GM21529 (cell line): ENCODE measurements at regions not wholly inside any gene's neighbourhood (a gene's known extent, or its start where the extent isn't known, plus 50 kb on each side); places are given as distances from the start of the nearest gene placed in this dataset.
"Not testable (repeated sequence)": the region's sequence is repeated elsewhere in the genome, so short reads cannot be mapped to it uniquely, and the experiment has no call there.

Source experiments
- ATAC-seq: cut with Tn5 transposase; IDR thresholded peaks from one replicate; pipeline ENCODE4 v1.9.1; 2021; ENCODE audit not compliant: unreplicated experiment

- no peak for ATAC-seq
Measured at GRCh38 chr2:114248648-114249047, 193.8 kb upstream of the DPP10 start.

GRCh38 chr2:114252713-114253112, 189.7 kb upstream of the DPP10 start:
- ATAC-seq = no peak

DNA sequence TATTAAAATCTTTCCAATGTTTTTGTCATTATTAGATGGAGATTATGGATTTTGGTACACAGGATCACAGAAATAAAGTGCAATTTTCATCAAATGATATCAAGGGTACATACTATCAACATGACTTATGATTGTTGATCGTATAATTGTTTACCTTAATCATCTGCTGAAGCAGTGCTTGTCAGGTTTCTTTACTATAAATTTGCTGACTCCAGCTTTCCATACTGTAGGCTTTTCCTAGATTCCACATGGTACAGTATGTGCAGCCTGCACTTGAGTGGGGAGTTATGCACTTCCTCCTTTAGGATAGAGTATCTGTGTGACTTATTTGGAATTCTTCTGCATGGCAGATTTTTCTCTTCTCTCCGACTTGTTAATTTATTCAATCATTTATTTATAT, 187.6 kb upstream of the DPP10 start:
- no peak for ATAC-seq

- ATAC-seq = no peak
Measured at GRCh38 chr2:114259389-114259788, 183.1 kb upstream of the DPP10 start.

DNA sequence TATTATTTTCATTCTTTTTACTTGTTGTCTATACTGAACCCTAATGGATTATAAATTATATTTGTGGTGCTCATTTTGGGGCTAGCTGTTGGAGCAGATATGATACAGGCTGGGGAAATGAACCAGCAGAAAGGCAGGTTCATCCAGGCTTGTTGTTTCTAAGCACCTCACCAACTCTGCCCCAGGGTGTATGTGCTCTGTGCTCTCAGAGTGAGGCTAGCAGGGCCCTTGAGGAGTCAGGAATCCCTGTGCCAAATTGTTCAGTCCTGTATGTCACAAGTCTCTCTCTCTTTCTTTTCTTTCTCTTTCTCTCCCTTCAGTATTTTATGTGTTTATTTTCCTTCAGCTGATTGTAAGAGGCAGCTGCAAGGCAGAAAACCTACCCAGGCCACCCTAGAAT, 181.1 kb upstream of the DPP10 start:
- no peak for ATAC-seq

DNA sequence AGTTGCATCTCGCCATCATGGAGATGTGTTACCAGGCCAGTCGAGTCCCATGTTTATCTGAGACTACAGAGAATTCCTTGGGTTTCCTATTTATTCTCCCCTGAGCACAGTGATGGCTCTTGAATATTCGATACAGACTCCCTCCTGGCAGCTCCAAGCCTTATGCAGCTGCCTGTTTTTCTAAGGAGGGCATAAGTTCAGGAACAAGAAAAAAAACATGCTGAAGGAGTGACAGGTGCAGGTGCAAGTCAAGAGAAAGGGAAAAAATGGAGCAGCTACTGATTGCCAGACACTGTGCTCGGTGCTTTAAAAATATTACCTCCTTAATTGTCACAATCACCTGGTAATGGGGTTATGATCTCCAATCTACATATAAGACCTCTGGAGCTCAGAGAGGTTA, 177.2 kb upstream of the DPP10 start:
- no peak for ATAC-seq

DNA sequence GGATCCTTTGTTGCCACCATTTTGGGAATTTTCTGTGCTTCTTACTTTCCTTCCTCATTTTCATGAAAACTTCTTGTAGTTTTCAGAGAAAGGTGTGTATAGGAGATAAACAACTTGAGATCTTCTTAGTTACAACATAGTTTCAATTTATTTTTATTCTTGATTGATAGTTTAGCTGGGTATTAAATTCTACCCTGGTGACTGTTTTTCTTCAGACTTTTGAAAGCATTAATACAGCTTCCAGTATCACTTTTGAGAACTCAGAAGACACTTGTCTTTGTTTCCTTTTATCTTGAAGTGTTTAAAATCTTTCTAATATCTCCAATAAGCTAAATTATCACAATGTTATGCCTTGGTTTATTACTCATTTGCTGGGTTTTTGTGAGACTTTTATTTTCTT, 167.5 kb upstream of the DPP10 start:
- no peak for ATAC-seq

DNA sequence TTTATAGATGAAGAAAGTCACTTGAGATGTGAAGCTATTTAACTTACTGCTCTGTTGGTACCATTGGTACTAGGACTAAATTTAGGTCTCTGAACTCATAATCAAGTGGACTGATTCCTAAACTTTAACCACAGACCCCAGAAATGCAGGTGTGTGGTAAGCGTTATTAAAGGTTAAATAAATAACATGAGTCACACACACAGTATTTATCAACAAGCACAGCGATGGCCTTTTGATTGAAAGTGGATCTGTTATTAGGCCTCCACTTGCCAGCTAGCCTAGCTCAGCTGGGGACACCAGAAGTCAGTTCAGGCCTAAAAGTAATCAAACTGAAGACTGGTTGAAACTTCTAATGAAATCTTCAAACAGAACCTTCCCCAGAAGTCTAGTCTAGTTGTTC, 161.3 kb upstream of the DPP10 start:
- ATAC-seq = no peak

- ATAC-seq = no peak
Measured at GRCh38 chr2:114283774-114284173, 158.7 kb upstream of the DPP10 start.

GRCh38 chr2:114286438-114286837, 156.0 kb upstream of the DPP10 start:
- ATAC-seq = no peak

- no peak for ATAC-seq
Measured at GRCh38 chr2:114293355-114293754, 149.1 kb upstream of the DPP10 start.

DNA sequence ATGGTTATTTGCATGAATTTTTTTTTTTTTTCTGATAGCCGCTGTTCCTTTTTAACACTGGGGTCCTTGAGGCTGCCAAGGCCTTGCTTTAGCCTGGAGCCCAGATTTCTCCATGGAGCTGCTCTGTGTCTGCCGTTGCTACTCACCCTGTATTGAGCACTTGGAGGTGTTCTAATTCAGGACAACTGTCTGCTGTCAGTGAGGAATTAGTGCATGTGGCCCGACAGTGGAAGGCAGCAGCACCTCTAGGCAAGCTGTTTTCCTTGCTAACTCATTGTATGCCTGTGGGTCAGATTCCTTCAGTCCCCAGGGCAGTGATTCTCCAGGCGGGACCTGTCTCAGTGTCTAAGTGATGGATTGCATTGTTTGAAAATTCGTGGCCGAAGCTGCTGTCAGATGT, 147.7 kb upstream of the DPP10 start:
- ATAC-seq = no peak

GRCh38 chr2:114300351-114300750, 142.1 kb upstream of the DPP10 start:
- not testable (repeated sequence) for ATAC-seq

- no peak for ATAC-seq
Measured at GRCh38 chr2:114316532-114317300, 125.7 kb upstream of the DPP10 start.

- ATAC-seq = no peak
Measured at GRCh38 chr2:114330594-114330993, 111.8 kb upstream of the DPP10 start.

- no peak for ATAC-seq
Measured at GRCh38 chr2:114331934-114332333, 110.5 kb upstream of the DPP10 start.

DNA sequence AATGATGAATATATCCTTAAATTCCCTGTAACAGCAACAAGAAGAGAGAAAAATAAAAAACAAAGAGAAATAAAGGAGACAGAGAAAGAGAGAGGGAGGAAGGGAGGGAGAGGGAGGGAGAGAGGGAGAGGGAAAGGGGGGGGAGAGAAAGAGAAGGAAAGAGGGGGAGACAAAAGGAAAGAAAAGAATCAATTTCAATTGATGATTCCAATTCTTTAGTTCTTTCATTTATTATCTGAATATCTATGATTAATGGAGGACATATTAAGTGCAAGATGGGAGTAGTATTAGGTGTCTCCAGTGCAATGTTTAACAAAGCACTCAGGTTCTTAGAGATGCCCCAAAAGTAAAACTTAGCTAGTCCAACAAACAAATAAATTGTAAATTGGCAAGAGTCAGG, 97.2 kb upstream of the DPP10 start:
- no peak for ATAC-seq

- no peak for ATAC-seq
Measured at GRCh38 chr2:114346658-114347057, 95.8 kb upstream of the DPP10 start.

GRCh38 chr2:114350186-114350725, 92.2 kb upstream of the DPP10 start:
- ATAC-seq = no peak

GRCh38 chr2:114352988-114353387, 89.5 kb upstream of the DPP10 start:
- ATAC-seq = no peak

DNA sequence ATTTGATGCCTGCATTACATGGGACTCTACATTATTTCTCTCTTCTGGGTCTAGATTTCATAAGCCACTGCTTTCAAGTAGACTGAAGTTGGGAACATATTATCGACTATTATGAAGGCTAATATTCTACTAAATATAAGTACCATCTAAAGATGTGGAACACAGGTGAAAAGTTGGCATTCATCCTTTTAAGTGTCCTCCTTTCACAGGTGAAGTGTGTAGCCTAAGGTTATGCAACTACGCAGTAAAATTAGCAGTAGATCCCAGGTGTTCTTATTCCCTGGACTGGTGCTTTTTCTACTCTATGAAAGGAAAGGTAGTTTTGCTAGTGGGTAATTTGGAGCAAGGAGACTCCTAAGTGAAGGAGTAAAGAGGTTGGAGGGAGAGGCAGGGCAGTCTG, 88.2 kb upstream of the DPP10 start:
- no peak for ATAC-seq

GRCh38 chr2:114368705-114369104, 73.7 kb upstream of the DPP10 start:
- ATAC-seq = no peak

- ATAC-seq = not testable (repeated sequence)
Measured at GRCh38 chr2:114371721-114372120, 70.7 kb upstream of the DPP10 start.
